MM.1S (cell line): ENCODE measurements at regions not wholly inside any gene's neighbourhood (a gene's known extent, or its start where the extent isn't known, plus 50 kb on each side); places are given as distances from the start of the nearest gene placed in this dataset.

Experiments used
- CTCF ChIP-seq: fragments of 300-600 bp; sonication (generic); IDR thresholded peaks from 2 replicates; pipeline ENCODE4 v1.5.1; 2016; ENCODE audit warnings: antibody characterized with exemption, low read length, mixed read lengths
- EZH2phosphoT487 ChIP-seq: fragments of 300-600 bp; sonication (generic); IDR thresholded peaks from 2 replicates; pipeline ENCODE4 v1.6.1; 2018; ENCODE audit warnings: antibody characterized with exemption, low read length

DNA sequence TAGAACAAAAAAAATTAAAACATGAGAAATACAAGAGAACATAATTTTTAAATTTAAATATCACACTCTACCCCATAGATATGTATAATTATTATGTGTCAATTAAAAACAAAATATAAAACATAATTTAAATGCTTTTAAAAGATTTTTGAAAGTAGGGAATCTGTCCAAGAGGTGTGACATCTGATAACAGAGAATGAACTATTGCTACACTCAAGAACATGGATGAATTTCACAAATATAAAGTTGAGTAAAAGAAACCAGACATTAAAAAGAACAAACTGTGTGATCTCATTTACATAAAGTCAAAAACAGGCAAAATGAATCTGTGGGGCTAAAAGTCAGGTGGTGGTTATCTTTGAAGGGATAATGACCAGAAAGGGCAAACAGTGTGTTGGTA lies 106.5 kb upstream of the COL21A1 start:
- TF ChIP-seq CTCF = no peak
- no peak for TF ChIP-seq EZH2phosphoT487
